ENCODE measurements at regions not wholly inside any gene's neighbourhood (a gene's known extent, or its start where the extent isn't known, plus 50 kb on each side); places are given as distances from the start of the nearest gene placed in this dataset.

DNA sequence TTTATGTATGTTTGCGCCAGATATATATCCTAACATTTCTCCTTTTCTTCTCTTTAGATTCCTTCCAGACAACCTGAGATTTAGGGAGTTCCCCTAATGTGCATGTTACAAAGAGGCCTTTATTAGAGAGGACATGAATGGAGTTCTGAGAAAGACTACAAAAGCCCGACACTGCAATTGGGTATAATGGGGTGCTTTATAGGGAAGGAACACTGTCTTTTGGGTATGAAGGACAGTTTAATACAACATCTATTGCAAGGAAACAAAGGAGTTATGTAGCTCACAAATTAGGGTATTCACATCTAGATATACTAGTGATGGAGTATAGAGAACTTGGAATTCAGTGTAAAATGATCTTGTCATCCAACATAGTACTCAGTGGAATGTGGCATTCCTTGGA is 383.8 kb downstream of the FIGN start:
- DNase-seq (ENCODE audit: low read depth) = no peak
- in situ Hi-C loops (cut with HindIII; ENCODE audit: low sequenced_read_pairs) = no loop called here
- no peak for TF ChIP-seq CTCF (IDR thresholded peaks at IDR 0.05; ENCODE audit: low read depth, low read length, missing control alignments)
- no peak overlapping the region for H3K4me3 ChIP-seq (ENCODE audit: low read depth, low read length)

- in situ Hi-C loops (cut with HindIII; ENCODE audit: low sequenced_read_pairs) = no loop called here
- no peak overlapping the region for H3K4me3 ChIP-seq (ENCODE audit: low read depth, low read length)
- no peak for TF ChIP-seq CTCF (IDR thresholded peaks at IDR 0.05; ENCODE audit: low read depth, low read length, missing control alignments)
- DNase-seq (ENCODE audit: low read depth) = no peak
Measured at GRCh38 chr2:163351143-163351542, 384.7 kb downstream of the FIGN start.

GRCh38 chr2:163348857-163349380 is 386.9 kb downstream of the FIGN start:
- no peak for TF ChIP-seq CTCF (IDR thresholded peaks at IDR 0.05; ENCODE audit: low read depth, low read length, missing control alignments)
- in situ Hi-C loops (cut with HindIII; ENCODE audit: low sequenced_read_pairs) = no loop called here
- no peak for DNase-seq (ENCODE audit: low read depth)
- no peak overlapping the region for H3K4me3 ChIP-seq (ENCODE audit: low read depth, low read length)

DNA sequence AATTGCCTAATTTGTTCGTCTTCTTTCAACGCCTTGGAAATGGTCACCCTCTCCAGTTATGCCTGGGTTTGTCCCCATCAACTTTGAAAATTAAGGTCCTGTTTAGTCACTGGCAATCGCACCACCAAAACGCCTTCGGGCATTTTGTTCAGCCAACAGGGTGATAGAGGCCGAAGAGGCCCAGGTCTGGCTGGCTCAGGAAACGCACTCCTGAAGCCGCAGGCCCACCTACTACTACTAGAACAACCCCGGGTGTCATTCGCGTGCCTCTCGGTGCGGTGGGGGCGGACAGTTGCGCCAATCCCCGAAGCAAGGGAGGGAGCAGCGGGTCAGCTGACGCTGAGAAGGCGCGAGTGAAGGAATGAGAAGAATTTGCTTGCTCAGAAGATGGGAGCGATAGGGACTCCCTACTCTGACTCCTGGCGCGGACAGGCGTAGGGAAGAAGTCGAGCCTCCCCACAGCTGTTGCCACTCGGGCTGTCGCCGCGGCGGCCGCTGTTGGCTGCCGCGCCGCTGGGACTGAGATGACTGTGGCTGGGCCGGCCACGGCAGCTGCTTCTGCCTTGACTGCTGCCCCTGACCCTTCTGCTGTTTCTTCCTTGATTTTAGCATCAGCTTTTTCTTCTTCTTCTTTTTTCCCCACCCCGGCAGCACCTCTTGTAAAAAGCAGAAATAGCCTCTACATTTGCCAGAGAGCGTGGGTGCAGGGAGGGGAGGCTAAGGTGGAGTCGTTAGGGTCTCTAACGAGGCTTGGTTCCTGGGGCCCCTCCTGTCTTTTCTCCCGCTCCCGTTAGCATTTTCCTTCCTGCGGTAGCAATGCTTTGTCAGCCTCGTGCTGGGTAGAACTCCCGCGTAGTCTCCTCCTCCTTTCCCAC is 387.6 kb downstream of the FIGN start:
- TF ChIP-seq CTCF (IDR thresholded peaks at IDR 0.05; ENCODE audit: low read depth, low read length, missing control alignments) = no peak
- H3K4me3 ChIP-seq (ENCODE audit: low read depth, low read length) = peak overlapping the region; percentile 22
- in situ Hi-C loops (cut with HindIII; ENCODE audit: low sequenced_read_pairs) = no loop called here
- DNase-seq (ENCODE audit: low read depth) = peak; percentile 38

DNA sequence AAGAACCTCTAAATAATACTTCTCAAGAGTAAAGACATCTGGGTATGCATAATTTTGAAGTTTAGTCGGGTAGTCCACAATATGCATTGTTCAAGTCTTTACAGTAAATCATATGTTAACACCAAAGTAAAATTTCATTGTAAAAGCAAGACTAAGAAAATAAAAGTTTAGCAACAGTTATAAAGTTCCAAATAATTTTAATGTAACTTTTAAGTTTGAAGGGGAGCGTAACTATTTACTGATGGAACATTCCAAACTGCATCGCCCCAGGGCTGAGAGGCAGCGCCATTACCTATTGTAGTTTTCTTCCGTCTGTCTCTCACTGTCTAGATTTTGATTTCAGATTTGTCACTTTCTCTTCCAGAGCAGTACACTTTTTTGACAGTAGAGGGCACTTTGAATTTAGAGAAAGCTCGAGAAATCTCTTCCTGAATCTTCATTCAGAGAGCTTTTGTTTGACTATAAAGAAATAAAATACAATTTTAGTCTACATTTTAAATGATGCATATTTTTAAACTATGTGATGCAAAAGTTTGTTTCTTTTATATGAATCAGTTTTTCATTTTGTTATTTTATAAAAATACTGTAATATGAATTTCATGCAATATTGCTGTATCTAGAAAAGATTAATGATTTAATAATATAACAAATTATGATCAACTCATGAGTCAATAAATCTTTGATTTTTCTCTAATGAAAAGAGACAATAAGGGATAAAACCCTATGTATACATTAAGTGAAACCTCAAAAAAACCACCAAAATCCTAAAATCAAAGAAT is 389.8 kb downstream of the FIGN start:
- no peak overlapping the region for H3K4me3 ChIP-seq (ENCODE audit: low read depth, low read length)
- in situ Hi-C loops (cut with HindIII; ENCODE audit: low sequenced_read_pairs) = no loop called here
- peak; percentile 52 for DNase-seq (ENCODE audit: low read depth)
- TF ChIP-seq CTCF (IDR thresholded peaks at IDR 0.05; ENCODE audit: low read depth, low read length, missing control alignments) = peak; percentile 68

- in situ Hi-C loops (cut with HindIII; ENCODE audit: low sequenced_read_pairs) = no loop called here
- TF ChIP-seq CTCF (IDR thresholded peaks at IDR 0.05; ENCODE audit: low read depth, low read length, missing control alignments) = no peak
- no peak for DNase-seq (ENCODE audit: low read depth)
- no peak overlapping the region for H3K4me3 ChIP-seq (ENCODE audit: low read depth, low read length)
Measured at GRCh38 chr2:163343316-163343715, 392.5 kb downstream of the FIGN start.
